H1 (cell line): ENCODE measurements at regions not wholly inside any gene's neighbourhood (a gene's known extent, or its start where the extent isn't known, plus 50 kb on each side); places are given as distances from the start of the nearest gene placed in this dataset.

Source experiments
- CTCF ChIA-PET: fragments of 300-600 bp; sonication (Branson Sonifier 250); formaldehyde crosslinking; loops from one replicate; lab custom pipeline; 2021; ENCODE audit not compliant: partially characterized antibody; lab: Charles Lee
- POLR2A ChIA-PET: fragments of 300-600 bp; sonication (Branson Sonifier 250); formaldehyde crosslinking; loops from one replicate; lab custom pipeline; 2021; ENCODE audit warnings: inconsistent platforms; ENCODE audit not compliant: partially characterized antibody; lab: Charles Lee
- DNase-seq, 2 experiments: peaks; one replicate each; pipeline versions ENCODE4 v3.0.0 to v3.0.0-alpha.2; 2010 to 2022; ENCODE audit warnings: low spot score in 2 of 2, low read depth in 1 of 2, mixed read lengths in 1 of 2
- FAIRE-seq: peaks from 2 replicates; lab custom pipeline; 2011; peaks lifted over from hg19 to GRCh38; lab: Jason Lieb, UNC
- H2AFZ ChIP-seq: 2 replicates; pipeline ENCODE4 v1.8.1; 2012; ENCODE audit warnings: low read length, inconsistent platforms
- H2AK5ac ChIP-seq: 2 replicates; pipeline ENCODE4 v1.6.1; 2013; ENCODE audit warnings: low read depth, low read length
- H2BK120ac ChIP-seq: replicated peaks from 2 replicates; pipeline ENCODE3; 2013; ENCODE audit warnings: low read depth, low read length, inconsistent platforms
- H2BK12ac ChIP-seq: 2 replicates; pipeline ENCODE4 v1.6.1; 2013; ENCODE audit warnings: low read depth, low read length
- H2BK15ac ChIP-seq: 2 replicates; pipeline ENCODE4 v1.6.1; 2013; ENCODE audit warnings: low read length
- H2BK20ac ChIP-seq: 2 replicates; pipeline ENCODE4 v1.6.1; 2013; ENCODE audit warnings: low read length
- H2BK5ac ChIP-seq: 2 replicates; pipeline ENCODE4 v1.6.1; 2013; ENCODE audit warnings: low read depth, low read length
- H3K14ac ChIP-seq: 2 replicates; pipeline ENCODE4 v1.6.1; 2013; ENCODE audit warnings: inconsistent platforms; ENCODE audit not compliant: insufficient read length
- H3K18ac ChIP-seq: 2 replicates; pipeline ENCODE4 v1.6.1; 2013; ENCODE audit warnings: low read length; ENCODE audit errors: extremely low read depth
- H3K23ac ChIP-seq: 2 replicates; pipeline ENCODE4 v1.6.1; 2013; ENCODE audit warnings: inconsistent platforms; ENCODE audit not compliant: insufficient read length
- H3K23me2 ChIP-seq: 2 replicates; pipeline ENCODE4 v1.6.1; 2013; ENCODE audit warnings: low read depth, low read length
- H3K27ac ChIP-seq: 2 replicates; pipeline ENCODE4 v1.6.1; 2011; ENCODE audit warnings: low read depth, low read length, inconsistent platforms
- H3K27me3 ChIP-seq, 4 experiments: replicated peaks in 1 of 4; 1 replicate in 1 of 4; 2 replicates in 3 of 4; pipeline versions ENCODE4 v1.6.1 to v1.8.1; 2011 to 2013; ENCODE audit warnings: low read length in 3 of 4, mild to moderate bottlenecking in 3 of 4, inconsistent platforms in 2 of 4, mixed read lengths in 2 of 4, moderate library complexity in 1 of 4; ENCODE audit not compliant: control insufficient read depth in 3 of 4, insufficient read depth in 3 of 4; ENCODE audit errors: extremely low read depth in 1 of 4
- H3K36me3 ChIP-seq, 4 experiments: 2 replicates each; pipeline versions ENCODE4 v1.6.1 to v1.8.1; 2011 to 2013; ENCODE audit warnings: mild to moderate bottlenecking in 4 of 4, low read length in 3 of 4, moderate library complexity in 2 of 4, control low read depth in 1 of 4, inconsistent platforms in 1 of 4; ENCODE audit not compliant: insufficient read depth in 4 of 4, control insufficient read depth in 2 of 4
- H3K4ac ChIP-seq: replicated peaks from 2 replicates; pipeline ENCODE3; 2013; ENCODE audit warnings: low read length, low read depth, mixed read lengths, inconsistent platforms; ENCODE audit not compliant: insufficient read length
- H3K4me1 ChIP-seq, 4 experiments: replicated peaks in 1 of 4; 1 replicate in 1 of 4; 2 replicates in 3 of 4; pipeline versions ENCODE4 v1.6.1 to v1.8.1; 2011 to 2013; ENCODE audit warnings: low read length in 3 of 4, inconsistent platforms in 2 of 4, mixed read lengths in 1 of 4; ENCODE audit not compliant: insufficient read depth in 4 of 4, control insufficient read depth in 3 of 4
- H3K4me2 ChIP-seq, 2 experiments: 2 replicates each; pipeline versions ENCODE4 v1.6.1 to v1.8.1; 2011 to 2013; ENCODE audit warnings: low read depth in 2 of 2, low read length in 2 of 2, control low read depth in 1 of 2, inconsistent platforms in 1 of 2, mild to moderate bottlenecking in 1 of 2; ENCODE audit not compliant: insufficient read depth in 1 of 2
- H3K4me3 ChIP-seq, 4 experiments: fragments of 200-600, 300-600 bp in 1 of 4; sonication (generic), shearing (Covaris generic), sonication (Bioruptor Twin) in 1 of 4; 2 replicates each; pipeline versions ENCODE4 v1.5.1 to v1.8.1; 2011 to 2016; ENCODE audit warnings: low read length in 4 of 4, low read depth in 3 of 4, control low read depth in 2 of 4, inconsistent platforms in 2 of 4, mild to moderate bottlenecking in 2 of 4, mixed read lengths in 1 of 4, moderate library complexity in 1 of 4; ENCODE audit not compliant: insufficient read depth in 2 of 4; ENCODE audit errors: extremely low read depth in 1 of 4
- H3K56ac ChIP-seq: replicated peaks from 2 replicates; pipeline ENCODE3; 2013; ENCODE audit warnings: low read depth, mild to moderate bottlenecking, mixed read lengths, low read length, inconsistent platforms; ENCODE audit not compliant: insufficient read length
- H3K79me1 ChIP-seq: 2 replicates; pipeline ENCODE4 v1.6.1; 2013; ENCODE audit warnings: low read depth, low read length, control low read depth
- H3K79me2 ChIP-seq, 2 experiments: 2 replicates each; pipeline versions ENCODE4 v1.6.1 to v1.8.1; 2012 to 2013; ENCODE audit warnings: low read length in 2 of 2, mild to moderate bottlenecking in 2 of 2, inconsistent platforms in 1 of 2; ENCODE audit not compliant: insufficient read depth in 2 of 2, control insufficient read depth in 1 of 2
- H3K9ac ChIP-seq, 4 experiments: replicated peaks in 1 of 4; 1 replicate in 1 of 4; 2 replicates in 3 of 4; pipeline versions ENCODE4 v1.6.1 to v1.8.1; 2011 to 2013; ENCODE audit warnings: low read depth in 3 of 4, low read length in 3 of 4, control low read depth in 2 of 4, mild to moderate bottlenecking in 2 of 4, moderate library complexity in 2 of 4, inconsistent platforms in 1 of 4; ENCODE audit errors: extremely low read depth in 1 of 4
- H3K9me3 ChIP-seq, 2 experiments: 2 replicates each; pipeline versions ENCODE4 v1.6.1 to v1.8.1; 2012 to 2013; ENCODE audit warnings: mild to moderate bottlenecking in 2 of 2, moderate library complexity in 2 of 2, control low read depth in 1 of 2, inconsistent platforms in 1 of 2, low read depth in 1 of 2, low read length in 1 of 2, mixed read lengths in 1 of 2; ENCODE audit not compliant: insufficient read depth in 2 of 2
- H4K20me1 ChIP-seq, 2 experiments: replicated peaks in 1 of 2; 2 replicates each; pipeline versions ENCODE3 to v1.8.1; 2011 to 2013; ENCODE audit warnings: inconsistent platforms in 2 of 2, low read length in 2 of 2, mild to moderate bottlenecking in 1 of 2; ENCODE audit not compliant: insufficient read depth in 2 of 2, control insufficient read depth in 1 of 2
- H4K5ac ChIP-seq: 2 replicates; pipeline ENCODE4 v1.6.1; 2013; ENCODE audit warnings: low read length, low read depth, mixed read lengths, inconsistent platforms; ENCODE audit not compliant: insufficient read length
- H4K8ac ChIP-seq: 2 replicates; pipeline ENCODE4 v1.8.0; 2013; ENCODE audit warnings: mild to moderate bottlenecking, moderate library complexity, low read length, inconsistent platforms; ENCODE audit not compliant: insufficient read depth; ENCODE audit errors: extremely low read depth
- H4K91ac ChIP-seq: replicated peaks from 2 replicates; pipeline ENCODE3; 2013; ENCODE audit warnings: low read length, mixed read lengths, inconsistent platforms; ENCODE audit not compliant: insufficient read length
- EGR1 ChIP-seq: IDR thresholded peaks from 2 replicates; pipeline ENCODE4 v1.6.1; 2011; ENCODE audit warnings: low read depth, low read length, borderline replicate concordance
- KDM5A ChIP-seq: fragments of 200-600 bp; IDR thresholded peaks from 2 replicates; pipeline ENCODE4 v1.7.1; 2012; ENCODE audit warnings: mild to moderate bottlenecking, low read length, inconsistent platforms, mixed read lengths
- USF2 ChIP-seq: IDR thresholded peaks from 2 replicates; pipeline ENCODE4 v1.6.1; 2011; ENCODE audit warnings: low read length, improper control_type of control experiment
- WGBS, 2 experiments: shearing (Covaris generic) in 1 of 2; methylation state at CpG; one replicate each; pipeline versions ENCODE4 v1.1.6 to v1.1.7; 2013 to 2015; ENCODE audit warnings: low lambda C conversion rate in 2 of 2, mixed read lengths in 2 of 2, inconsistent platforms in 1 of 2, low coverage in 1 of 2, missing lambda C conversion rate in 1 of 2; ENCODE audit not compliant: insufficient replicate concordance in 2 of 2, insufficient coverage in 1 of 2, insufficient read length in 1 of 2; ENCODE audit errors: extremely low coverage in 1 of 2, missing lambda C conversion rate in 1 of 2; 5-methylcytosine and 5-hydroxymethylcytosine counted together

- CTCF ChIA-PET, result interaction anchor here (0.8 to 5.9 kb wide), 3 partner anchors 14 to 551 kb away, joined by 3 to 41 read pairs (median 4); no protein-coding TSS in a partner anchor
- H3K79me1 ChIP-seq, result no peaks in the 10 kb centered on the region
- 88% methylated on average over 1 of the region's 1 CpG; no CpG with 5 or more reads in 1 of the 2 experiments for WGBS, 2 experiments
- H2BK5ac ChIP-seq, result no peak overlapping the region
- H3K18ac ChIP-seq, result no peak overlapping the region
- no peaks in the 10 kb centered on the region for H3K23me2 ChIP-seq
- DNase-seq (no peak), FAIRE-seq (no peak)
- H2AFZ ChIP-seq, result no peak overlapping the region
- no peak overlapping the region for H4K5ac ChIP-seq
- POLR2A ChIA-PET, result no interaction called here
- no peaks in the 10 kb centered on the region for H3K79me2 ChIP-seq
- H2BK20ac ChIP-seq, result no peak overlapping the region
- H2AK5ac ChIP-seq, result no peak overlapping the region
- no peak overlapping the region for H4K8ac ChIP-seq
- no peak overlapping the region for H3K4me2 ChIP-seq
- no peaks in the 10 kb centered on the region for H4K20me1 ChIP-seq
- H3K4me3 ChIP-seq, result no peak overlapping the region
- no peak overlapping the region for H3K56ac ChIP-seq
- no peaks in the 10 kb centered on the region for H3K4me1 ChIP-seq
- H2BK120ac ChIP-seq, result no peak overlapping the region
- H3K14ac ChIP-seq, result no peak overlapping the region
- H2BK15ac ChIP-seq, result no peak overlapping the region
- no peak overlapping the region for H4K91ac ChIP-seq
- no peak overlapping the region for H3K4ac ChIP-seq
- no peaks in the 10 kb centered on the region for H3K27me3 ChIP-seq
- no peak overlapping the region for H3K27ac ChIP-seq
- H3K9me3 ChIP-seq, result no peaks in the 10 kb centered on the region
- no peaks in the 10 kb centered on the region for H3K36me3 ChIP-seq
- no peak overlapping the region for H2BK12ac ChIP-seq
- H3K23ac ChIP-seq, result no peak overlapping the region
- no peak overlapping the region for H3K9ac ChIP-seq
- no peak for TF ChIP-seq EGR1
- TF ChIP-seq KDM5A, result no peak
- TF ChIP-seq USF2, result no peak
These were observed 150.1 kb upstream of the STK32A start for GRCh38 chr5:147084702-147085101.
